ENCODE measurements at regions not wholly inside any gene's neighbourhood (a gene's known extent, or its start where the extent isn't known, plus 50 kb on each side); places are given as distances from the start of the nearest gene placed in this dataset.

DNA sequence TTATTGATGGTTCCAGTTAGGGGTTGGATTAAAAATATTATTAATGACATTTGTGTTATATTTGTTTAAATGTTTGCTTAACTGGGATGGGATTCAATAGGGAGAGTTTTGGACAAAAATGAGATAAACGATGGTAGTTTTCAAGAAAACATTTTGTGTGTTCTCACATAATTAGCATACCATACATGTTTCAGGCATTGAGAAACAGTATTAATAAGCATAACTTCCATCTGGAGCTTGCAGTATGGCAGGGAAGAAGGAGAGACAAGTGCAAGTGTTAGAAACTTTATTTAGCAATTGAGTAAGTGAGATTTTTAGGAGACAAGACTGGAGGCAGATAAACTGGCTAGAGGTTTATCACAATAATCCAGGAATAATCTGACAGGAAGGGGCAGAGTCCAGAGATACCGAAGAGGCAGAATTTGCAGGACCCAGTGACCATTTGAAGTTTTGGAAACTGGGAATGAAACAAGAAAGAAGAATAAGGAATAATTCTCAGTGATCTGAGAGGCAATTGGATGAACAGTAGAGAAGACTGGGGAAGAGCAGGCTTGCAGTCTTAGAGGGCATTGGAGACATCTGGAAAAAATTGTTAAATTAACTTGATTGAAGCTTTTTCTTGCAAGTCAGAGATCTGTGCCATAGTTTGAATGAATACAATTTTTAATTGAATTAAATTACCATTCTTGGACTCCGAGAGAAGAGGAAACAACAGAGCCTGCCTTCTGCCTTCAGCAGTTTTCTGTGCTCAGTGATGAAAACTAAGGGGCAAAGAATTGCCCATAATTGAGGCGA is 73.0 kb upstream of the PTCHD4 start:
- TF ChIP-seq EP300 (IDR thresholded peaks at IDR 0.05; ENCODE audit: borderline replicate concordance in 1 of 2, control insufficient read depth in 1 of 2, low read depth in 2 of 2, low read length in 2 of 2) (no peak), MXI1 (IDR thresholded peaks at IDR 0.05; ENCODE audit: low read depth, low read length) (no peak)
- TF ChIP-seq, protein P1, sequence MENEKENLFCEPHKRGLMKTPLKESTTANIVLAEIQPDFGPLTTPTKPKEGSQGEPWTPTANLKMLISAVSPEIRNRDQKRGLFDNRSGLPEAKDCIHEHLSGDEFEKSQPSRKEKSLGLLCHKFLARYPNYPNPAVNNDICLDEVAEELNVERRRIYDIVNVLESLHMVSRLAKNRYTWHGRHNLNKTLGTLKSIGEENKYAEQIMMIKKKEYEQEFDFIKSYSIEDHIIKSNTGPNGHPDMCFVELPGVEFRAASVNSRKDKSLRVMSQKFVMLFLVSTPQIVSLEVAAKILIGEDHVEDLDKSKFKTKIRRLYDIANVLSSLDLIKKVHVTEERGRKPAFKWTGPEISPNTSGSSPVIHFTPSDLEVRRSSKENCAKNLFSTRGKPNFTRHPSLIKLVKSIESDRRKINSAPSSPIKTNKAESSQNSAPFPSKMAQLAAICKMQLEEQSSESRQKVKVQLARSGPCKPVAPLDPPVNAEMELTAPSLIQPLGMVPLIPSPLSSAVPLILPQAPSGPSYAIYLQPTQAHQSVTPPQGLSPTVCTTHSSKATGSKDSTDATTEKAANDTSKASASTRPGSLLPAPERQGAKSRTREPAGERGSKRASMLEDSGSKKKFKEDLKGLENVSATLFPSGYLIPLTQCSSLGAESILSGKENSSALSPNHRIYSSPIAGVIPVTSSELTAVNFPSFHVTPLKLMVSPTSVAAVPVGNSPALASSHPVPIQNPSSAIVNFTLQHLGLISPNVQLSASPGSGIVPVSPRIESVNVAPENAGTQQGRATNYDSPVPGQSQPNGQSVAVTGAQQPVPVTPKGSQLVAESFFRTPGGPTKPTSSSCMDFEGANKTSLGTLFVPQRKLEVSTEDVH (IDR thresholded peaks at IDR 0.05; ENCODE audit: low read depth, partially characterized antibody), result no peak
- TF ChIP-seq, protein P2, sequence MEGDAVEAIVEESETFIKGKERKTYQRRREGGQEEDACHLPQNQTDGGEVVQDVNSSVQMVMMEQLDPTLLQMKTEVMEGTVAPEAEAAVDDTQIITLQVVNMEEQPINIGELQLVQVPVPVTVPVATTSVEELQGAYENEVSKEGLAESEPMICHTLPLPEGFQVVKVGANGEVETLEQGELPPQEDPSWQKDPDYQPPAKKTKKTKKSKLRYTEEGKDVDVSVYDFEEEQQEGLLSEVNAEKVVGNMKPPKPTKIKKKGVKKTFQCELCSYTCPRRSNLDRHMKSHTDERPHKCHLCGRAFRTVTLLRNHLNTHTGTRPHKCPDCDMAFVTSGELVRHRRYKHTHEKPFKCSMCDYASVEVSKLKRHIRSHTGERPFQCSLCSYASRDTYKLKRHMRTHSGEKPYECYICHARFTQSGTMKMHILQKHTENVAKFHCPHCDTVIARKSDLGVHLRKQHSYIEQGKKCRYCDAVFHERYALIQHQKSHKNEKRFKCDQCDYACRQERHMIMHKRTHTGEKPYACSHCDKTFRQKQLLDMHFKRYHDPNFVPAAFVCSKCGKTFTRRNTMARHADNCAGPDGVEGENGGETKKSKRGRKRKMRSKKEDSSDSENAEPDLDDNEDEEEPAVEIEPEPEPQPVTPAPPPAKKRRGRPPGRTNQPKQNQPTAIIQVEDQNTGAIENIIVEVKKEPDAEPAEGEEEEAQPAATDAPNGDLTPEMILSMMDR (IDR thresholded peaks at IDR 0.05 in 2 of 3, conservative IDR thresholded peaks at IDR 0.05 in 1 of 3; ENCODE audit: control insufficient read depth in 2 of 3, extremely low read depth in 1 of 3, insufficient read depth in 1 of 3, low read depth in 3 of 3, low read length in 3 of 3), result no peak

Measured in GM12878 (cell line).